ENCODE measurements at regions not wholly inside any gene's neighbourhood (a gene's known extent, or its start where the extent isn't known, plus 50 kb on each side); places are given as distances from the start of the nearest gene placed in this dataset.
"Not testable (repeated sequence)": the region's sequence is repeated elsewhere in the genome, so short reads cannot be mapped to it uniquely, and the experiment has no call there.

DNA sequence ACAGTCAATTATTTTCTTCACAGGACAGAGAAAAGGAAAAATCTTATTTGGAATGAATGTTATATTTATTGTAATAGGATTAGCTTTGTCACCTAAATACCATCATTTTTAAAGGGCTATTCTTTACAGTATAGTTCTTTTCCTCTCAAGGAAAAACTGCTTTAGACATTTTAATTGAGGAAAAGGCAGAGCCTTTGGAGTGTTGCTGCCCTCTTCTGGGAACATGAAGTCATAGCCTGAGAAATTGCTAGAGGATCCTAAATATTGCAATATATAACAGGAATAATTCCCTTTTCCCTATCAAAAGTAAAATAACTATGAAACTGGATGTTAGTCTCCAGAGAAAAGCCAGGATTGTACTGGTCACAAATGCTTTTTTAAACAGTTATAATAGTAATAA, 81.8 kb upstream of the NOTCH2NLA start:
- intact Hi-C loops (cut with DNase I), result not testable (repeated sequence)

GRCh38 chr1:146309427-146309826, 80.6 kb upstream of the NOTCH2NLA start:
- H3K4me1 ChIP-seq (replicated peaks in 1 of 2); H3K36me3 ChIP-seq (replicated peaks in 1 of 2); intact Hi-C loops (cut with DNase I): not testable (repeated sequence)

More for the DNA sequence above, 81.8 kb upstream of the NOTCH2NLA start:
- H3K36me3 ChIP-seq (replicated peaks in 1 of 2); H3K27ac ChIP-seq; H3K4me3 ChIP-seq; H3K9me3 ChIP-seq (replicated peaks in 1 of 3); H3K27me3 ChIP-seq; DNase-seq; H3K4me1 ChIP-seq (replicated peaks in 1 of 2): not testable (repeated sequence)

DNA sequence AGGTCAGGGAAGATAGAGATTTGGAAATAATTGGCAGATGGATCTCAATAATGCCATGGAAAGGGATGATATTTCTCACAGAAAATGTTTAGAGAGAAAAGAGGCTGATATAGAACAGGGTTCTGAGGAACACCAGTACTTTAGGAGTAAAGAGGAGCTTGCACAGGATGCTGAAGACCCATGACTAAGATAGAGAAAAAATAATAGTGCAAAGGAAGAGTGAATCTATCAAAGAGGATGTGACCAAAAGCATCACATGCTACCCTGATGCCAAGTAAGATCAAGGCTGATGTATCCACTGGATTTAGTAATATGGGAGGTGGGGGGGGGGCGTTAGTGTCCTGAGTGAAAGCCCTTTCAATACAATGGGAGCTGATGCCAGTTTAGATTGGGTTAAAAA, 80.1 kb upstream of the NOTCH2NLA start:
- H3K27me3 ChIP-seq; H3K4me3 ChIP-seq; intact Hi-C loops (cut with DNase I); H3K36me3 ChIP-seq (replicated peaks in 1 of 2); H3K4me1 ChIP-seq (replicated peaks in 1 of 2); H3K27ac ChIP-seq; H3K9me3 ChIP-seq (replicated peaks in 1 of 3): not testable (repeated sequence)
- peak in 1 of 7 donors; percentile 1 for DNase-seq
- 40% methylated on average over 1 of the region's 1 CpG; no CpG with 5 or more reads in 3 of the 4 donors for WGBS, 4 donors

More at GRCh38 chr1:146309427-146309826, 80.6 kb upstream of the NOTCH2NLA start:
- H3K27me3 ChIP-seq; H3K27ac ChIP-seq; H3K9me3 ChIP-seq (replicated peaks in 1 of 3); H3K4me3 ChIP-seq; DNase-seq: not testable (repeated sequence)
- no CpG with 5 or more reads among the region's 1 CpG for WGBS, 4 donors

GRCh38 chr1:146308152-146308551, 79.3 kb upstream of the NOTCH2NLA start:
- H3K27me3 ChIP-seq; H3K9me3 ChIP-seq (replicated peaks in 1 of 3); H3K27ac ChIP-seq; H3K36me3 ChIP-seq (replicated peaks in 1 of 2); H3K4me1 ChIP-seq (replicated peaks in 1 of 2); H3K4me3 ChIP-seq; DNase-seq; intact Hi-C loops (cut with DNase I): not testable (repeated sequence)
- WGBS, 4 donors, result 41 to 80% (median 71%) methylated on average over 3 of the region's 5 CpGs

- H3K4me1 ChIP-seq (replicated peaks in 1 of 2); H3K27me3 ChIP-seq; DNase-seq; H3K4me3 ChIP-seq; intact Hi-C loops (cut with DNase I); H3K36me3 ChIP-seq (replicated peaks in 1 of 2); H3K27ac ChIP-seq; H3K9me3 ChIP-seq (replicated peaks in 1 of 3): not testable (repeated sequence)
- WGBS, 4 donors, result no CpG with 5 or more reads among the region's 5 CpGs
These were observed 78.8 kb upstream of the NOTCH2NLA start for GRCh38 chr1:146307632-146308031.

DNA sequence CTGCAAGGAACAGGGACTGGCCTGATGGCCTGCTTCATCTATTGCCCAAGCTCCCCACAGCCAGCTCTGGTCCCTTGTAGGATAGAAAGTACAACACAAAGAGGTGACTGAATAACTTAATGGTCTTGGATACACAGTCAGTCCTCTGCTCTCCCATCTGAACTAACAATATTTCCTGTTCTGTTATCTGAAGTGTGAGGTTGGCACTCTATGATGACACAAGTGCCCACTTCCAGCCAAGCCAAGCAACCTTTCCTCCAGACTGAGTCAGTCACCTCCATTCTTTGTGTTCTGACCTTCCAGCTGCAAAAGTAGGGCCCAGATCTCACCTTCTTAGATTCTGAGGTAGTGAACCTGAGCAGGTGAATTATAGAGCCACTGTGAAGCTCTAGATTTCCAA, 77.8 kb upstream of the NOTCH2NLA start:
- H3K36me3 ChIP-seq (replicated peaks in 1 of 2); H3K4me1 ChIP-seq (replicated peaks in 1 of 2); H3K9me3 ChIP-seq (replicated peaks in 1 of 3); H3K4me3 ChIP-seq; H3K27me3 ChIP-seq; H3K27ac ChIP-seq; intact Hi-C loops (cut with DNase I); DNase-seq: not testable (repeated sequence)

- intact Hi-C loops (cut with DNase I); DNase-seq; H3K9me3 ChIP-seq (replicated peaks in 1 of 3); H3K4me1 ChIP-seq (replicated peaks in 1 of 2); H3K4me3 ChIP-seq; H3K27ac ChIP-seq; H3K36me3 ChIP-seq (replicated peaks in 1 of 2); H3K27me3 ChIP-seq: not testable (repeated sequence)
- no CpG with 5 or more reads among the region's 2 CpGs for WGBS, 4 donors
These were observed 76.6 kb upstream of the NOTCH2NLA start for GRCh38 chr1:146305442-146305841.

GRCh38 chr1:146298575-146298897, 69.7 kb upstream of the NOTCH2NLA start:
- H3K27ac ChIP-seq; H3K4me1 ChIP-seq (replicated peaks in 1 of 2); H3K9me3 ChIP-seq (replicated peaks in 1 of 3); H3K4me3 ChIP-seq; H3K36me3 ChIP-seq (replicated peaks in 1 of 2); H3K27me3 ChIP-seq; DNase-seq; intact Hi-C loops (cut with DNase I): not testable (repeated sequence)
- WGBS, 4 donors, result no CpG with 5 or more reads among the region's 5 CpGs

GRCh38 chr1:146297781-146298574, 69.2 kb upstream of the NOTCH2NLA start:
- H3K36me3 ChIP-seq (replicated peaks in 1 of 2); H3K27me3 ChIP-seq; H3K9me3 ChIP-seq (replicated peaks in 1 of 3); H3K27ac ChIP-seq; intact Hi-C loops (cut with DNase I); H3K4me1 ChIP-seq (replicated peaks in 1 of 2); H3K4me3 ChIP-seq; DNase-seq: not testable (repeated sequence)
- WGBS, 4 donors, result no CpG with 5 or more reads among the region's 68 CpGs

GRCh38 chr1:146292940-146293936, 64.4 kb upstream of the NOTCH2NLA start:
- DNase-seq; intact Hi-C loops (cut with DNase I); H3K4me1 ChIP-seq (replicated peaks in 1 of 2); H3K27ac ChIP-seq; H3K9me3 ChIP-seq (replicated peaks in 1 of 3); H3K36me3 ChIP-seq (replicated peaks in 1 of 2); H3K27me3 ChIP-seq; H3K4me3 ChIP-seq: not testable (repeated sequence)
- WGBS, 4 donors, result no CpG with 5 or more reads among the region's 9 CpGs

DNA sequence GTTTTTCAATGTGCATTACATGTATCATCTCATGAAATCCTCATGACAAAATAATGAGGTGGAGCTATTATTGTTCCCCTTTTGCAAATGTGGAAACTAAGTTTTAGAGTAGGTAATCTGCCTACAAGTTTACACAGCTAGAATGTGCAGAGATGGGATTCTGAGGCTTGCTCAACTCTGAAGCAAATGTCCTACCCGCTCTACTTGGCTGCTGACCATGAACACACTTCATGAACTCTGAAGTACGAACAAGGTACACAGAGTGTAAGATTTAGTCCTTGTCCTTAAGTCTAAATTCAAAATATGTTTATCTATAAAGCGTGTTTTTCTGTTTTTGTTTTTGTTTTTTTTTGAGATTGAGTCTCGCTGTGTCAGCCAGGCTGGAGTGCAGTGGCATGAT, 63.6 kb upstream of the NOTCH2NLA start:
- no CpG with 5 or more reads among the region's 4 CpGs for WGBS, 4 donors
- H3K36me3 ChIP-seq (replicated peaks in 1 of 2); DNase-seq; H3K27me3 ChIP-seq; H3K27ac ChIP-seq; H3K4me3 ChIP-seq; intact Hi-C loops (cut with DNase I); H3K9me3 ChIP-seq (replicated peaks in 1 of 3); H3K4me1 ChIP-seq (replicated peaks in 1 of 2): not testable (repeated sequence)

Measured in adrenal gland (tissue), 9 donors.